NCI-H460 (cell line): ENCODE measurements at regions not wholly inside any gene's neighbourhood (a gene's known extent, or its start where the extent isn't known, plus 50 kb on each side); places are given as distances from the start of the nearest gene placed in this dataset.
"Not testable (repeated sequence)": the region's sequence is repeated elsewhere in the genome, so short reads cannot be mapped to it uniquely, and the experiment has no call there.

Experiments used
- DNase-seq: peaks from one replicate; pipeline ENCODE4 v3.0.0-alpha.2; 2016; ENCODE audit warnings: low read depth; ENCODE audit errors: extremely low read depth

DNA sequence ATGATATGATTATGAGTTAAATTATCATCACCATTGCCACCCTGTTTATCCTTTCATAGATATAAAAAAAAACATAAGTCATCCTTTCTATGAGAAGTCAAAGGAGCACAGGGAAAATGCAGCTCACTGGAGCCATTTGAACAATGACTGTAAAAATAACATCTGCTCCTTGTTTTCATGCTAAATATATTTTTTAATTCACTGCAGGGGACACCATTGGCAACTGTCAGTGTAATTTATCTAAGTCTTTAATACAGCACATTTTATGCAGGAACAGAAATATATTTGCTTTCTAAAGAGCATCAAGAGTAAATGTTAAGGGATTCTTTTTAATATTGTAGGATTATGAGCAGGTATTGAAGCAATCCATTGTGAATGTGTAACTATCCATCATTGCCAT, 371.3 kb downstream of the ZBBX start:
- DNase-seq, result no peak

GRCh38 chr3:167001374-167001773, 378.7 kb downstream of the ZBBX start:
- no peak for DNase-seq

- no peak for DNase-seq
Observed at GRCh38 chr3:166993015-166993630, 387.0 kb downstream of the ZBBX start.

GRCh38 chr3:166986000-166986399, 394.1 kb downstream of the ZBBX start:
- no peak for DNase-seq

GRCh38 chr3:166975796-166976195, 404.3 kb downstream of the ZBBX start:
- not testable (repeated sequence) for DNase-seq

- DNase-seq, result not testable (repeated sequence)
Observed at GRCh38 chr3:166967714-166968113, 412.4 kb downstream of the ZBBX start.

DNA sequence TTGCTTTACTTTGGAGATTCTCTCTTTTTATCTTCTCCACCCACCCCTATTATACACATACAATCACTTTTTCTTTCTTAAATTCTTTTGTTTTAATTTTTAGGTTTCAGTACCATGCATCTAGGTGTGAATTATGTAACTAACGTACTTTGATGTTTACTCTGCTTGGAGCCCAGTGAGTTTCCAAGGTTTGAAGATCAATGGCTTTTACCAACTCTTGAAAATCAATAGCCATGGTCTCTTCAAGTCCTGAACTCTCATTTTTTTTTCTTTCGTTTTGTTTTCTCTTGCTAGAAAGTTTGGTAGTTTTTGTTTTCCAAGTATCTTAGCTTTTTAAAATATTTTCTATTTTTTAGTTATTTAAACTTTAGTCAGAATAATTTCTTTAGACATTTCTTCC, 417.2 kb downstream of the ZBBX start:
- DNase-seq, result no peak

GRCh38 chr3:166957121-166957520, 423.0 kb downstream of the ZBBX start:
- DNase-seq, result no peak

GRCh38 chr3:166955201-166955939, 424.7 kb downstream of the ZBBX start:
- DNase-seq, result peak; percentile 9

DNA sequence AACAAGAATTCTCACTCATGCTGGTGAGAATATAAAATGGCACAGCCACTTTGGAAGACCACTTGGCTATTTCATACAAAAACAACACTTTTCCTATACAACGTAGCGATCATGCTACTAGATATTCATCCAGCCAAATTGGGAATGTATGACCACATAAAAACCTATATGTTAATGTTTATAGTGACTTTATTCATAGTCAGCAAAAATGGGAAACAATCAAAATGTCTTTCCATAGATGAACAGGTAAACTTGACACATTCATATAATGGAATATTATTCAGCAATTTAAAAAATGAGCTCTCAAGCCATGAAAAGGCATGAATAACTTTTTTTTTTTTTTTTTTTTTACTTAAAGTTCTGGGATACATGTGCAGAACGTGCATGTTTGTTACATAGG, 445.2 kb downstream of the ZBBX start:
- no peak for DNase-seq

GRCh38 chr3:166917437-166917836, 462.7 kb downstream of the ZBBX start:
- DNase-seq, result no peak

GRCh38 chr3:166902374-166902773, 477.7 kb downstream of the ZBBX start:
- no peak for DNase-seq

GRCh38 chr3:166900866-166901577, 479.1 kb downstream of the ZBBX start:
- DNase-seq, result no peak

- DNase-seq, result no peak
Observed at GRCh38 chr3:166897811-166898210, 482.3 kb downstream of the ZBBX start.

GRCh38 chr3:166889241-166889640, 490.9 kb downstream of the ZBBX start:
- DNase-seq, result no peak

- DNase-seq, result no peak
Observed at GRCh38 chr3:166879661-166880060, 500.4 kb downstream of the ZBBX start.

GRCh38 chr3:166877971-166878370, 502.1 kb downstream of the ZBBX start:
- no peak for DNase-seq

DNA sequence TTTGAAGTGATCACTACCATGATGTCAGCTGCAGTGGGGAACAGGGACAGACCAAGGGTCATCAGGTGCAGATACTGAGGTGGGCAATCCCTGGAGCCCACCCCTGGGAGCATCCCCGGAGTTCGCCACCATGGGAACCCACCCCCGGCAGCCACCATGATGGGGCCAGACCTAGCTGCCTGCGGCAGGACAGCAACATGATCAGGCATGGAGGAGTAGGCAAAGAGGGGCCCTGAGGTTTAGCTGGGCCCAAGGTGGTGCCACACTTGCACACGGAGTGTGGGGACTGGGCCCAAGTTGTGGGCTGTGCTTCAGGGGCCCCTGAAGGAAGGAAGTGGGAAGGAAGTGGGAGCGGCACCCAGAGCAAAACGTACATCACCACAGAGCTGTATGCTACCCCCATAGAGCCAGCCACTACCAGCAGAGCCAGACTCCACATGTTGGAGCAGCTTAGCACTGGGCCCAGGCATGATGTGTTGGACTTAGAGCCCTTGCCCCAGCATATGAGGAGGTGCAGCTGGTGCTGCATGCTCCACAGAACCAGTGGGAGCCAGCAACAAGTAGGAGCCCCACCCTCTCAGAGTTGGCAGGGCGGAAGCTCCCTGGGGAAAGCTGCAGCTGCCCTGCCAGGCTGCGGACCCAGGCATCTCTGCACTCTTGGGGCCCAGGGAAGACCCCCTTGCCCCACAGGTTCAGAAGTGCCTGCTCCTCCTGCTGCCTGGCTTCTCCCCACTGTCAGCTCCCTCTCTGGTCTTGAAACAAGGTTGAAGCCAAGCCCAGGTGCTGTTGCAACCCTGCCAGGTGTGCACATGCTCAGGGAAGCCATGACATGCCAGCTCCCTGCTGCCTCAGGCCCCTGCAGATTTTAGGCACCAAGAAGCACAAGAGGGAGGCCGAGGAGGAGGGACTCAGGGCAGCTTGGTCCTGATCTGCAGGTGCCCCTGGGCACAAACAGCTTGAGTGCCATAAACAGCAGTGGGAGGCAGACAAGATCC, 515.3 kb downstream of the ZBBX start:
- no peak for DNase-seq

GRCh38 chr3:166860217-166860616, 519.9 kb downstream of the ZBBX start:
- no peak for DNase-seq

DNA sequence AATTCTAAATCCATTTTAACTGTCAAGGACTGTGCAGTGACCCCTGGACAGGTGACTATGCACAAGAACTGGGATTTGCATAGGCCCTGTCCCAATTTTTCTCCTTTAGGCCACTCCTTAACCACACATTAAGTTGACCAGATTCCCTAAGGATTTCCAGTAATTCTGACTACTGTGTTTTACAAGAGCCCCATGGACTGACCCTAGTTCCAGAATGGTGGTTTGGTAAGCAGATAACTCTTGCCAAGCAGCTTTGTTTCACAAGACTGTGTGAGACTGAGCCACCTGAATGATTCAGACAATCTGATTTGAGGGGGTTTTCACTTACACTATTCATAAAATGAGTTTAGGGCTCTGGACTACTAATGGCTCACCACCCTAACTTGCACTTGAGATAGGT, 535.8 kb downstream of the ZBBX start:
- no peak for DNase-seq

GRCh38 chr3:166842784-166843183, 537.3 kb downstream of the ZBBX start:
- not testable (repeated sequence) for DNase-seq
